ENCODE measurements at regions not wholly inside any gene's neighbourhood (a gene's known extent, or its start where the extent isn't known, plus 50 kb on each side); places are given as distances from the start of the nearest gene placed in this dataset.

- DNase-seq (no peak), FAIRE-seq (no peak), ATAC-seq (no peak)
- no peak overlapping the region for H3K4me3 ChIP-seq
- H3K4me1 ChIP-seq: no peaks in the 10 kb centered on the region
- no peaks in the 10 kb centered on the region for H3K27me3 ChIP-seq
- no peak overlapping the region for H3K27ac ChIP-seq
- intact Hi-C loops (cut with DNase I): no loop called here
- no peaks in the 10 kb centered on the region for H3K9me3 ChIP-seq
- no peaks in the 10 kb centered on the region for H3K36me3 ChIP-seq
- TF ChIP-seq, protein P1, sequence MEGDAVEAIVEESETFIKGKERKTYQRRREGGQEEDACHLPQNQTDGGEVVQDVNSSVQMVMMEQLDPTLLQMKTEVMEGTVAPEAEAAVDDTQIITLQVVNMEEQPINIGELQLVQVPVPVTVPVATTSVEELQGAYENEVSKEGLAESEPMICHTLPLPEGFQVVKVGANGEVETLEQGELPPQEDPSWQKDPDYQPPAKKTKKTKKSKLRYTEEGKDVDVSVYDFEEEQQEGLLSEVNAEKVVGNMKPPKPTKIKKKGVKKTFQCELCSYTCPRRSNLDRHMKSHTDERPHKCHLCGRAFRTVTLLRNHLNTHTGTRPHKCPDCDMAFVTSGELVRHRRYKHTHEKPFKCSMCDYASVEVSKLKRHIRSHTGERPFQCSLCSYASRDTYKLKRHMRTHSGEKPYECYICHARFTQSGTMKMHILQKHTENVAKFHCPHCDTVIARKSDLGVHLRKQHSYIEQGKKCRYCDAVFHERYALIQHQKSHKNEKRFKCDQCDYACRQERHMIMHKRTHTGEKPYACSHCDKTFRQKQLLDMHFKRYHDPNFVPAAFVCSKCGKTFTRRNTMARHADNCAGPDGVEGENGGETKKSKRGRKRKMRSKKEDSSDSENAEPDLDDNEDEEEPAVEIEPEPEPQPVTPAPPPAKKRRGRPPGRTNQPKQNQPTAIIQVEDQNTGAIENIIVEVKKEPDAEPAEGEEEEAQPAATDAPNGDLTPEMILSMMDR (IDR thresholded peaks at IDR 0.05): no peak
Observed at GRCh38 chr1:72524021-72524420, 241.7 kb upstream of the NEGR1 start.

DNA sequence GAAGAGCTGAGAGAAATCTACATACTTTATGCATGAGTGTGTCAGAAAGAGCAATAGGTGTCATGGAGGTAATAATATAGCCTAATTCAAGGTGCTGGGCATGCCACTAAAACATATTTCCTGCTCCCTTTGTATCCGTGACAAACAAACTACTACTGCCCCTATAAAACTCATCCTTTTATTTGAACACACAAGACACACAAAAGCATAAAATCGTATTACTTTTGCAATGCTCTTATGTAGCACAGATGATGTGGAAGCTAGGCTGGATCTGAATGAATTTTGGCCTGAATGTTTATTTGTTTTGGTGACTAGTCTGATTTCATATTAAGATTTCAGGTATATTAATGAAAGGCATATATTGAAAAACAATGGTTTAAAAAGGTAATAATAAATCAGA, 239.3 kb upstream of the NEGR1 start:
- Histone ChIP-seq H3K4me1 (no peaks in the 10 kb centered on the region), H3K9me3 (no peaks in the 10 kb centered on the region), H3K27ac (no peak overlapping the region), H3K36me3 (no peaks in the 10 kb centered on the region), H3K27me3 (no peaks in the 10 kb centered on the region), H3K4me3 (no peak overlapping the region)
- no peak for DNase-seq
- intact Hi-C loops (cut with DNase I): no loop called here
- FAIRE-seq: no peak
- ATAC-seq: peak in 1 of 4 donors; percentile 44
- TF ChIP-seq, protein P1 (IDR thresholded peaks at IDR 0.05): no peak
- WGBS, 2 donors: 22 to 44% methylated on average over 2 of the region's 2 CpGs

GRCh38 chr1:72516826-72517225, 234.5 kb upstream of the NEGR1 start:
- intact Hi-C loops (cut with DNase I): no loop called here
- no peaks in the 10 kb centered on the region for H3K4me1 ChIP-seq
- FAIRE-seq (peak; percentile 9), ATAC-seq (no peak), DNase-seq (no peak)
- H3K9me3 ChIP-seq: no peaks in the 10 kb centered on the region
- H3K27me3 ChIP-seq: no peaks in the 10 kb centered on the region
- no peak overlapping the region for H3K27ac ChIP-seq
- no peak overlapping the region for H3K4me3 ChIP-seq
- TF ChIP-seq, protein P1 (IDR thresholded peaks at IDR 0.05): no peak
- 38 to 65% methylated on average over 2 of the region's 2 CpGs for WGBS, 2 donors
- H3K36me3 ChIP-seq: no peaks in the 10 kb centered on the region

DNA sequence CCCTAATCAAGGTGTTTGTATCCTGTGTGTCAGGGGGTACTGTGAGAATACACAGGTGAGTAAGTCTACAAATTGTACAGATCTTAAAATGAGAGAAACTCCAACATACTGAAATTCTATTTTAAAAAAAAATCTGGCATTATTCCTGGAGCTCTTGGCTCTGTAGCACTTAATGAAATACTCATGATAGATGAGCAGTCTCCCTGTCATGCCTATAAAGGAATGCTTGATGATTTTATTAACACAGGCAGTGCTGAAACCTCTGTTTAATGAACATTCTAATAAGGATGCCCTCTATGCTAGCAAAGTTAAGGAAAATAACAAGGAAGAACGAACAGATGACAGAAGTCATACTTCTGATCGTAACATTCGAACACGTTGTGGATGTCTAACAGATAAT, 233.9 kb upstream of the NEGR1 start:
- no peaks in the 10 kb centered on the region for H3K36me3 ChIP-seq
- no peak for DNase-seq
- H3K27me3 ChIP-seq: no peaks in the 10 kb centered on the region
- intact Hi-C loops (cut with DNase I): no loop called here
- WGBS, 2 donors: 46 to 55% methylated on average over 4 of the region's 4 CpGs
- H3K27ac ChIP-seq: no peak overlapping the region
- no peaks in the 10 kb centered on the region for H3K9me3 ChIP-seq
- no peaks in the 10 kb centered on the region for H3K4me1 ChIP-seq
- peak in 2 of 4 donors; percentile 48 to 80 for ATAC-seq
- TF ChIP-seq, protein P1 (IDR thresholded peaks at IDR 0.05): no peak
- no peak for FAIRE-seq
- no peak overlapping the region for H3K4me3 ChIP-seq

DNA sequence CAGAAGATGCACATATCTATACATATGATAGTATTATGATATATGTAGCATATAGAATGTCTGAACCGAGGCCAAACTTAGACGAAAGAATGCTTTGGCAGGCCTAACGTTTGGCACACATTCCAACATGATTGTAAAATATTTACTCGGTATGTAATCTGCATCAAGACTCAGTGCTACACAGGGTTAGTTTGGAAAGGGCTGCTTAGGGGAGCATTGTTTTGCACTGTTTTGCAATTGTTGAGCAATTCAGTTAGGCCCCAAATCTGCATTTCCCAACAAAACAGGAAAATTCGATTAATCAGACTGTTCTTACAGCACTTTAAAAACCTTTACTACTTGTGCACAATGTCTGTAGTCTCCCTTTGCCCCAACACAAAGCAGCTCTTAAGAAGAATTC, 216.0 kb upstream of the NEGR1 start:
- no peaks in the 10 kb centered on the region for H3K27me3 ChIP-seq
- no peaks in the 10 kb centered on the region for H3K9me3 ChIP-seq
- TF ChIP-seq, protein P1 (IDR thresholded peaks at IDR 0.05): no peak
- no peak for DNase-seq
- no peaks in the 10 kb centered on the region for H3K4me1 ChIP-seq
- no peaks in the 10 kb centered on the region for H3K36me3 ChIP-seq
- H3K27ac ChIP-seq: no peak overlapping the region
- WGBS, 2 donors: 10 to 11% methylated on average over 5 of the region's 5 CpGs
- FAIRE-seq: no peak
- ATAC-seq: peak in 1 of 4 donors; percentile 20
- intact Hi-C loops (cut with DNase I): no loop called here
- no peak overlapping the region for H3K4me3 ChIP-seq

Measured in pancreas (tissue), 10 donors.